ENCODE measurements at regions not wholly inside any gene's neighbourhood (a gene's known extent, or its start where the extent isn't known, plus 50 kb on each side); places are given as distances from the start of the nearest gene placed in this dataset.

GRCh38 chr14:58947156-58947555 is 241.3 kb upstream of the DAAM1 start:
- no peaks in the 10 kb centered on the region for H3K4me1 Mint-ChIP-seq (ENCODE audit: low read depth in 2 of 2)
- peaks cover 0 to 7% of the 10 kb centered on the region in 2 donors for H3K9me3 Mint-ChIP-seq
- no peaks in the 10 kb centered on the region for H3K36me3 Mint-ChIP-seq (ENCODE audit: insufficient read depth)
- no peaks in the 10 kb centered on the region for H3K27me3 Mint-ChIP-seq
- DNase-seq (no peak), ATAC-seq (replicated peaks) (no peak)
- no peak overlapping the region for H3K4me3 Mint-ChIP-seq
- no peak overlapping the region for H3K27ac Mint-ChIP-seq

DNA sequence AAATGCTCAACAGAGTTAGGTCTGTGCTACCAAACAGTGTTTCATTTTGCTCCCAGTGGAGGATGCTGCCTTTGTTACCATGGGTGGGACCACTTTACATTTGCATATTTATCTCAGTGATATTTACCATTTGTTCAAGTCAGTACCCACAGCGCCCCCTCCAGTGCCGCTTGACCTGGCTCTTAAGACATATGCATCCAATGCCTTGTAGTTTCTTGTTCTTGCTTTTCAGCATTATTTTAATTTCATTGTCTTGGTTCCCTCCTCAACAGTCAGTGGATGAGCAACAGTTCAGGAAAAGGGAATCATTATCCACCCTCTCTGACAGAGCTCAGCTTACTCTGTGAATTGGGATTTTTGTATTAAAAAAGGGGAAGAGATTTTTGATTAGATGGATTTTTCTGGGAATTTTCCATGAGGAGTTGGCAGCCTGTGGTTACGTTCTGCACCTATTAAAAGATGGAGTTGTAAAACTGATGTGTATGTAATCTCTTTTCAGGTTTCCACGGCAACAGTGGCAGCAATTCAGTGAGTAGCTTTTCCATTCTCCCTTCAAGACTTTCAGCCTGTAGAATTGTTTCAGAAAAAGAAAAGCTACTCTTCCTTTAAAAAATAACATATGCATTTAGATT is 240.5 kb upstream of the DAAM1 start:
- Mint-ChIP-seq H3K36me3 (ENCODE audit: insufficient read depth) (no peaks in the 10 kb centered on the region), H3K27ac (no peak overlapping the region), H3K4me3 (no peak overlapping the region), H3K9me3 (peaks cover 0 to 7% of the 10 kb centered on the region in 2 donors), H3K4me1 (ENCODE audit: low read depth in 2 of 2) (no peaks in the 10 kb centered on the region), H3K27me3 (no peaks in the 10 kb centered on the region)
- ATAC-seq (replicated peaks) (no peak), DNase-seq (no peak)

GRCh38 chr14:58950555-58950954 is 237.9 kb upstream of the DAAM1 start:
- H3K4me1 Mint-ChIP-seq (ENCODE audit: low read depth in 2 of 2) = no peaks in the 10 kb centered on the region
- ATAC-seq (replicated peaks) (no peak), DNase-seq (no peak)
- no peak overlapping the region for H3K27ac Mint-ChIP-seq
- peaks cover 0 to 10% of the 10 kb centered on the region in 2 donors for H3K27me3 Mint-ChIP-seq
- no peak overlapping the region for H3K4me3 Mint-ChIP-seq
- H3K36me3 Mint-ChIP-seq (ENCODE audit: insufficient read depth) = no peaks in the 10 kb centered on the region
- peaks cover 0 to 7% of the 10 kb centered on the region in 2 donors for H3K9me3 Mint-ChIP-seq

- no peak for ATAC-seq (replicated peaks)
- H3K27me3 Mint-ChIP-seq = peaks cover 0 to 10% of the 10 kb centered on the region in 2 donors
- H3K4me1 Mint-ChIP-seq (ENCODE audit: low read depth in 2 of 2) = no peaks in the 10 kb centered on the region
- DNase-seq = no peak
- peaks cover 0 to 6% of the 10 kb centered on the region in 2 donors for H3K9me3 Mint-ChIP-seq
- H3K36me3 Mint-ChIP-seq (ENCODE audit: insufficient read depth) = no peaks in the 10 kb centered on the region
- H3K27ac Mint-ChIP-seq = no peak overlapping the region
- H3K4me3 Mint-ChIP-seq = no peak overlapping the region
These were observed 237.3 kb upstream of the DAAM1 start for GRCh38 chr14:58951143-58951542.

GRCh38 chr14:58954052-58954451 is 234.4 kb upstream of the DAAM1 start:
- Mint-ChIP-seq H3K27me3 (peaks cover 0 to 10% of the 10 kb centered on the region in 2 donors), H3K4me3 (no peak overlapping the region), H3K4me1 (ENCODE audit: low read depth in 2 of 2) (no peaks in the 10 kb centered on the region), H3K9me3 (peaks cover 0 to 3% of the 10 kb centered on the region in 2 donors), H3K36me3 (ENCODE audit: insufficient read depth) (no peaks in the 10 kb centered on the region), H3K27ac (no peak overlapping the region)
- no peak for ATAC-seq (replicated peaks)
- DNase-seq = no peak

GRCh38 chr14:58954901-58955861 is 233.3 kb upstream of the DAAM1 start:
- no peaks in the 10 kb centered on the region for H3K36me3 Mint-ChIP-seq (ENCODE audit: insufficient read depth)
- ATAC-seq (replicated peaks) (no peak), DNase-seq (no peak)
- H3K4me3 Mint-ChIP-seq = no peak overlapping the region
- H3K27ac Mint-ChIP-seq = no peak overlapping the region
- H3K4me1 Mint-ChIP-seq (ENCODE audit: low read depth in 2 of 2) = no peaks in the 10 kb centered on the region
- peaks cover 0 to 10% of the 10 kb centered on the region in 2 donors for H3K27me3 Mint-ChIP-seq
- peaks cover 0 to 3% of the 10 kb centered on the region in 2 donors for H3K9me3 Mint-ChIP-seq

DNA sequence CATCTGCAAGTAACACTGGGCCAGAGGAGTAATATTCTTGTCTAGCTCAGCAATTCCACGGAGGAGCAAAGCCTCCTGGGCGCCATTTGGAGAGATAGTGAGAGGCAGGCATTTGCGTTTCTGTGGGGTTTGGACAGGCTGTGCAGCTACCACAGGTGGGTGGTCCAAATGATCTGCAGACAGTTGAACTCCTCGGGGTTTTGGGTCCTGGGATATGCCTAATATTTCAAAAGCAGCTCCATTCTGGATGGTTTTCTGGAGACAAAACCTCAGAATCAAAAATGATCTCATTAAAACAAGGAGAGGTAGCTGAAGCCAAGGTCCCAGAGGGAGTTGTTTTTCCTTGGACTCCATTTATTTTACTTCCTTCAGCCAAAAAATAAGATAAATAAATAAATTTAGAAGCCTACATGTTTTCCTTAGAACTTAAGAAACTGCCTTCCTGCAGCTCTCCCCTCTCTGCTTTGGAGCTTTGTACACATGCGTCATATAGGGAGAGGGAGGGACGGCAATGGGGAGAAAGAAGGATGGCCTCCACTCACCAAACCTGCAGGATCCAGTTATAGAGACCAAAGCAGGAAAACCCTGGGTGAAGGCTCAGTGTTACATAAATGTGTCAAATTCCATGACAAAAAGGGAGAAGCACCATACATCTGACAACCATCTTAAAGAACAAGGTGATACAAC is 227.3 kb upstream of the DAAM1 start:
- Mint-ChIP-seq H3K27me3 (no peaks in the 10 kb centered on the region), H3K27ac (no peak overlapping the region), H3K4me3 (no peak overlapping the region), H3K36me3 (ENCODE audit: insufficient read depth) (no peaks in the 10 kb centered on the region), H3K4me1 (ENCODE audit: low read depth in 2 of 2) (no peaks in the 10 kb centered on the region), H3K9me3 (peaks cover 0 to 3% of the 10 kb centered on the region in 2 donors)
- ATAC-seq (replicated peaks) = no peak
- DNase-seq = no peak

DNA sequence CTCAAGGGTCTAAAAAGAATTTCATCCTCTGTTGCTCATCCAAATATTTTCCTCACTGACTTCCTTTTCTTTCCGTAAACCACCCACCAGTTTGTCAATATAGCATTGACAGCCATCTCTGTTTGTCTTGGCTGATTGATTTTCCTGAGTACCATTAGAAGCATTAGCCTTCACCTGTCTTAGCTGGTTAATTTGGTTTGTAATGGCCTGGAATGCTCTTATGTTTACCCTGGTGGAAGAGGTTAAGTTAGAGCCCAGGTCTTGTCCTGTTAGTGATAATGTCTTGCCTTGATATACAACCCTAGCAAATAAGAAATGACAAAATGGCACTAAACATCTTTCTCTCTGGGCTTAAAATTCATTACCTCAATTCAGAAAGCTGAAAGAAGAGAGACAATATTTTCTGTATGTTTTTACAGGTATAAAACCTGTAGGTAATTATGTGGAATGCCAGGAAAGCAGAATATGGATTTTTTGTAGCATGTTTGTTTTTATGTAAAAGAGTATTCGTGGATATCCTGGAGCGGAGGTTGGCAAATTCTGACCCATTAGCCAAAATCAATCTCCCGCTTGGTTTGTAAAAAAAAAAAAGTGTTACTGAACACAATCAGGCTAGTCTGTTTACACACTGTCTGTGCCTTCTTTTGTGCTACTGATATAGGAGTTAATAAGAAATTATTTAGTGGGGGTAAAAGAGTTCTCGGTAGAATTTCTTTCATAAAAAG is 224.4 kb upstream of the DAAM1 start:
- Mint-ChIP-seq H3K9me3 (no peaks in the 10 kb centered on the region), H3K4me1 (ENCODE audit: low read depth in 2 of 2) (no peaks in the 10 kb centered on the region), H3K27ac (no peak overlapping the region), H3K4me3 (no peak overlapping the region), H3K27me3 (no peaks in the 10 kb centered on the region), H3K36me3 (ENCODE audit: insufficient read depth) (no peaks in the 10 kb centered on the region)
- DNase-seq (no peak), ATAC-seq (replicated peaks) (no peak)

DNA sequence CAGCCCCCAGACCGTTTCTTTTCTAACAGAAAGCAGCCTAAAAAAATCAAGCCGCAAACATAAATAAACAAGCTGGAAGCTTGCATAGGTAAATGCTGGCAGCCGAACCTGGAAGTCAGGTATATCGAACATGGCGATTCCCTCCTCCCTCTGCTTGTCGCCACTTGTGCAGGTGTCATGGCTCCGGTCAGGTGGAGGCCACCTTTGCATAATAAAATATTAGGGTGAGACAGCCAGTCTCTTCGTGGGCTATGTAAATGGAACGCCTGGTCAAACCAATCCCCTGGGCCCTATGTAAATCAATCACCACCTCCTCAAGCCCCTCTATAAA is 223.9 kb upstream of the DAAM1 start:
- Mint-ChIP-seq H3K4me1 (ENCODE audit: low read depth in 2 of 2) (no peaks in the 10 kb centered on the region), H3K4me3 (no peak overlapping the region)

DNA sequence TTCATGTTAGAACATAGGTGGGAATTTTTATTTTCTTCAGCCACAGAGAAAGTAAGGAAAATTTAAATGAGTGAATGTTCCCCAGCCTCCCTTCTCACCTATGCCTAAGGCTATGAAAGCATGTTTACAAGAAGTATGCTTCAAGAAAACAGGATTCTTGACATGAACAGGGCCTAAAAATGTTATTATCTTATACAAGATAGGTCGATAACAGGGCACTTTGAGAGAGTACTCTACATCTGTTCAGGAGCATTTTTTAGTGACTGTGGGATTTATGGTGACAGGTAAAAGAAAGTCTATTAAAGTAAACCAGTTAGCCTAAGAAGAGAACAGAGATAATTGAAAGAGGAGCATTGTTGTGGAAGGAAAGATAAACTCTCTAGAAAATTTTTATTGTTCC is 222.9 kb upstream of the DAAM1 start:
- Mint-ChIP-seq H3K4me3 (no peak overlapping the region), H3K36me3 (ENCODE audit: insufficient read depth) (no peaks in the 10 kb centered on the region), H3K9me3 (no peaks in the 10 kb centered on the region), H3K4me1 (ENCODE audit: low read depth in 2 of 2) (no peaks in the 10 kb centered on the region), H3K27me3 (no peaks in the 10 kb centered on the region), H3K27ac (no peak overlapping the region)
- ATAC-seq (replicated peaks) (no peak), DNase-seq (no peak)

More for the DNA sequence above, 223.9 kb upstream of the DAAM1 start:
- H3K27me3 Mint-ChIP-seq = no peaks in the 10 kb centered on the region
- DNase-seq = no peak
- no peak for ATAC-seq (replicated peaks)
- no peaks in the 10 kb centered on the region for H3K36me3 Mint-ChIP-seq (ENCODE audit: insufficient read depth)
- H3K9me3 Mint-ChIP-seq = no peaks in the 10 kb centered on the region
- H3K27ac Mint-ChIP-seq = no peak overlapping the region

- no peaks in the 10 kb centered on the region for H3K9me3 Mint-ChIP-seq
- no peak for DNase-seq
- ATAC-seq (replicated peaks) = no peak
- no peak overlapping the region for H3K4me3 Mint-ChIP-seq
- no peaks in the 10 kb centered on the region for H3K36me3 Mint-ChIP-seq (ENCODE audit: insufficient read depth)
- no peak overlapping the region for H3K27ac Mint-ChIP-seq
- no peaks in the 10 kb centered on the region for H3K27me3 Mint-ChIP-seq
- no peaks in the 10 kb centered on the region for H3K4me1 Mint-ChIP-seq (ENCODE audit: low read depth in 2 of 2)
These were observed 221.5 kb upstream of the DAAM1 start for GRCh38 chr14:58966997-58967396.

DNA sequence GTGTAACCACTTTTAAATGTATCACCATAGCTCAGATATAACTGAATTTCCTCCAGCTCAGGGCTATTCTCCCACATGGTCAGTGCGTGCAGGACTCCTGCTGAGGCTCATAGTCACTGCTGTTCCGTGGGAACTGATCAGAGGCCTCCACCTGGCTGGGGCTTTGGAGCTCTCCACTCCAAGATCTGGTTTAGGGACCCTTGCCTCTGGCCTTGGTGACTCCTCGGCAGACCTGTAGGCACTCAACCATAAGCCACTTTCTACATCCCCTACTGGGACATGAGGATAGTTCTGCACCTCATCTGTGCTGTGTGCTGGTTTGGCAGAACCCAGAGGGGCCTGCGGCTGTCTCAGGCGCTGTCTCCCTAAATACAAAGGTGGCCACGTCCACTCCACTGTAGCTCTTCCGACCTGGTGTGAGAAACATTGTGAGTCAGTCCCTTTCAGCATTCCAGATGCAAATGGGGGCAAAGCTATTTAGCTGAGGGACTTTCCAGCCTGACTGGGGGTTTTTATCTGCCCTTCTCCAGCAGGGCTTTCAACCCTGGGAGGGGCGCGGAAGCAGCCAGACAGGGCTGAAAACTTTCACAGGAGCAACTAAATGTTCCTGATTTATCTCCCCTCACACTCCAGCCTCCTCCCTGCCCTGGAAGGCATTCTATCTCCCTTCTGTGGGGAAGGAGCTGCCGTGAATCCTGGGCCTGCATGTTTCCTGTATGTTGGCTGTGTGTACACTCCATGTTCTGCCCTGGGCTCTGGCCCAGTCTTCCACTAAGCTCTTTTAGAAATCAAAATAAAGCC is 218.3 kb upstream of the DAAM1 start:
- H3K4me3 Mint-ChIP-seq = no peak overlapping the region
- H3K9me3 Mint-ChIP-seq = no peaks in the 10 kb centered on the region
- DNase-seq = no peak

More for the DNA sequence above, 218.3 kb upstream of the DAAM1 start:
- Mint-ChIP-seq H3K36me3 (ENCODE audit: insufficient read depth) (no peaks in the 10 kb centered on the region), H3K27me3 (no peaks in the 10 kb centered on the region), H3K27ac (no peak overlapping the region), H3K4me1 (ENCODE audit: low read depth in 2 of 2) (no peaks in the 10 kb centered on the region)
- no peak for ATAC-seq (replicated peaks)

All from effector memory CD8-positive, alpha-beta T cell (primary cell).